ENCODE measurements at regions not wholly inside any gene's neighbourhood (a gene's known extent, or its start where the extent isn't known, plus 50 kb on each side); places are given as distances from the start of the nearest gene placed in this dataset.

GRCh38 chr9:115930472-115930871 is 223.1 kb upstream of the PAPPA start:
- TF ChIP-seq CTCF (IDR thresholded peaks at IDR 0.05; ENCODE audit: extremely low read depth, insufficient read depth, missing control alignments): no peak
- in situ Hi-C loops (cut with MboI; ENCODE audit: low pct_unique_long_range_greater_than_20kb, low sequenced_read_pairs, unreplicated experiment): no loop called here
- DNase-seq (ENCODE audit: low spot score): no peak

- DNase-seq (ENCODE audit: low spot score): no peak
- no peak for TF ChIP-seq CTCF (IDR thresholded peaks at IDR 0.05; ENCODE audit: extremely low read depth, insufficient read depth, missing control alignments)
- in situ Hi-C loops (cut with MboI; ENCODE audit: low pct_unique_long_range_greater_than_20kb, low sequenced_read_pairs, unreplicated experiment): no loop called here
Observed at GRCh38 chr9:115938479-115938878, 215.1 kb upstream of the PAPPA start.

- no peak for TF ChIP-seq CTCF (IDR thresholded peaks at IDR 0.05; ENCODE audit: extremely low read depth, insufficient read depth, missing control alignments)
- DNase-seq (ENCODE audit: low spot score): no peak
- in situ Hi-C loops (cut with MboI; ENCODE audit: low pct_unique_long_range_greater_than_20kb, low sequenced_read_pairs, unreplicated experiment): no loop called here
Observed at GRCh38 chr9:115939065-115939765, 214.4 kb upstream of the PAPPA start.

GRCh38 chr9:115941561-115942315 is 211.9 kb upstream of the PAPPA start:
- no peak for DNase-seq (ENCODE audit: low spot score)
- no peak for TF ChIP-seq CTCF (IDR thresholded peaks at IDR 0.05; ENCODE audit: extremely low read depth, insufficient read depth, missing control alignments)
- in situ Hi-C loops (cut with MboI; ENCODE audit: low pct_unique_long_range_greater_than_20kb, low sequenced_read_pairs, unreplicated experiment): no loop called here

- DNase-seq (ENCODE audit: low spot score): no peak
- TF ChIP-seq CTCF (IDR thresholded peaks at IDR 0.05; ENCODE audit: extremely low read depth, insufficient read depth, missing control alignments): no peak
- in situ Hi-C loops (cut with MboI; ENCODE audit: low pct_unique_long_range_greater_than_20kb, low sequenced_read_pairs, unreplicated experiment): no loop called here
Observed at GRCh38 chr9:115943431-115944165, 210.0 kb upstream of the PAPPA start.

- no peak for TF ChIP-seq CTCF (IDR thresholded peaks at IDR 0.05; ENCODE audit: extremely low read depth, insufficient read depth, missing control alignments)
- in situ Hi-C loops (cut with MboI; ENCODE audit: low pct_unique_long_range_greater_than_20kb, low sequenced_read_pairs, unreplicated experiment): no loop called here
- no peak for DNase-seq (ENCODE audit: low spot score)
Observed at GRCh38 chr9:115944166-115944948, 209.2 kb upstream of the PAPPA start.
